Osteoblast (primary cell): ENCODE measurements at regions not wholly inside any gene's neighbourhood (a gene's known extent, or its start where the extent isn't known, plus 50 kb on each side); places are given as distances from the start of the nearest gene placed in this dataset.
A peak's percentile ranks its signal among the peaks of the same experiment; 100 is the strongest.

Experiments used
- DNase-seq: peaks from one replicate; pipeline ENCODE4 v3.0.0; 2011; ENCODE audit warnings: low spot score, mixed read lengths; ENCODE audit not compliant: insufficient read length; ENCODE audit errors: missing footprints
- H2AFZ ChIP-seq: 2 replicates; pipeline ENCODE4 v1.6.0; 2011; ENCODE audit warnings: mild to moderate bottlenecking, low read length
- H3K27ac ChIP-seq: 2 replicates; pipeline ENCODE4 v1.5.1; 2011; ENCODE audit warnings: mild to moderate bottlenecking, low read depth, low read length, moderate library complexity
- H3K27me3 ChIP-seq: 2 replicates; pipeline ENCODE4 v1.6.0; 2012; ENCODE audit warnings: mild to moderate bottlenecking, control low read depth, inconsistent platforms, low read length, moderate library complexity; ENCODE audit not compliant: insufficient read depth
- H3K36me3 ChIP-seq: 2 replicates; pipeline ENCODE4 v1.5.1; 2011; ENCODE audit warnings: mild to moderate bottlenecking, low read length, control low read depth, moderate library complexity; ENCODE audit not compliant: insufficient read depth
- H3K4me1 ChIP-seq: 2 replicates; pipeline ENCODE4 v1.5.1; 2011; ENCODE audit warnings: mild to moderate bottlenecking, low read length, control low read depth, moderate library complexity; ENCODE audit not compliant: insufficient read depth
- H3K4me2 ChIP-seq: 2 replicates; pipeline ENCODE4 v1.6.0; 2011; ENCODE audit warnings: mild to moderate bottlenecking, low read length; ENCODE audit not compliant: insufficient read depth
- H3K4me3 ChIP-seq: fragments of 200-600 bp; sonication (generic); 3 replicates; pipeline ENCODE4 v1.5.1; 2012; ENCODE audit warnings: mild to moderate bottlenecking, low read length, inconsistent platforms; ENCODE audit not compliant: insufficient read depth
- H3K79me2 ChIP-seq: 2 replicates; pipeline ENCODE4 v1.6.0; 2012; ENCODE audit warnings: mild to moderate bottlenecking, low read length, control low read depth, inconsistent platforms; ENCODE audit not compliant: insufficient read depth
- H3K9me3 ChIP-seq: 2 replicates; pipeline ENCODE4 v1.5.1; 2011; ENCODE audit warnings: low read depth, low read length, control low read depth
- H4K20me1 ChIP-seq: 2 replicates; pipeline ENCODE4 v1.6.0; 2012; ENCODE audit warnings: mild to moderate bottlenecking, low read length, control low read depth; ENCODE audit not compliant: insufficient read depth
- TF ChIP-seq, protein P1 (sequence below): IDR thresholded peaks from 2 replicates; pipeline ENCODE4 v1.5.1; 2011; ENCODE audit warnings: mild to moderate bottlenecking, low read depth, low read length, moderate library complexity; ENCODE audit errors: extremely low read depth

DNA sequence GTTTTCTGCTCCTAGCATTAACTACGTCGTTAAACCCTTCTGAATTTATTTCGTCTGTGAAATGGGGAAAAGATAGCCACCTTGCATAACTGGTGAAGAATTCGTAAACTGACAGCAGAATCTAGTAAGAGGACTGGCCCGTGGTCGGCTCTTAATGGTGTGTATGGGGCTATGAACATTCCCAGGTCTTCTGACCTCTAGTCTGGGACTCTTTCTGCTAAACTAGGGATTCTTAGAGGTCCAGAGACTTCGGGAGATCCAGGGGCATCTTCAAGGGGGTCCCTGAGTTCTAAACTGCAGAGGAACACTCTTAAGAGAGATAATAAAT, 231.1 kb upstream of the SERP2 start:
- TF ChIP-seq, protein P1, sequence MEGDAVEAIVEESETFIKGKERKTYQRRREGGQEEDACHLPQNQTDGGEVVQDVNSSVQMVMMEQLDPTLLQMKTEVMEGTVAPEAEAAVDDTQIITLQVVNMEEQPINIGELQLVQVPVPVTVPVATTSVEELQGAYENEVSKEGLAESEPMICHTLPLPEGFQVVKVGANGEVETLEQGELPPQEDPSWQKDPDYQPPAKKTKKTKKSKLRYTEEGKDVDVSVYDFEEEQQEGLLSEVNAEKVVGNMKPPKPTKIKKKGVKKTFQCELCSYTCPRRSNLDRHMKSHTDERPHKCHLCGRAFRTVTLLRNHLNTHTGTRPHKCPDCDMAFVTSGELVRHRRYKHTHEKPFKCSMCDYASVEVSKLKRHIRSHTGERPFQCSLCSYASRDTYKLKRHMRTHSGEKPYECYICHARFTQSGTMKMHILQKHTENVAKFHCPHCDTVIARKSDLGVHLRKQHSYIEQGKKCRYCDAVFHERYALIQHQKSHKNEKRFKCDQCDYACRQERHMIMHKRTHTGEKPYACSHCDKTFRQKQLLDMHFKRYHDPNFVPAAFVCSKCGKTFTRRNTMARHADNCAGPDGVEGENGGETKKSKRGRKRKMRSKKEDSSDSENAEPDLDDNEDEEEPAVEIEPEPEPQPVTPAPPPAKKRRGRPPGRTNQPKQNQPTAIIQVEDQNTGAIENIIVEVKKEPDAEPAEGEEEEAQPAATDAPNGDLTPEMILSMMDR, result no peak
- Histone ChIP-seq H3K27me3 (no peaks in the 10 kb centered on the region), H3K4me2 (peak overlapping the region; percentile 88), H3K4me1 (peaks cover 25% of the 10 kb centered on the region), H3K4me3 (peak overlapping the region; percentile 66), H3K79me2 (no peaks in the 10 kb centered on the region), H2AFZ (peak overlapping the region; percentile 93), H4K20me1 (no peaks in the 10 kb centered on the region), H3K36me3 (no peaks in the 10 kb centered on the region), H3K27ac (peak overlapping the region; percentile 54), H3K9me3 (no peaks in the 10 kb centered on the region)
- no peak for DNase-seq

DNA sequence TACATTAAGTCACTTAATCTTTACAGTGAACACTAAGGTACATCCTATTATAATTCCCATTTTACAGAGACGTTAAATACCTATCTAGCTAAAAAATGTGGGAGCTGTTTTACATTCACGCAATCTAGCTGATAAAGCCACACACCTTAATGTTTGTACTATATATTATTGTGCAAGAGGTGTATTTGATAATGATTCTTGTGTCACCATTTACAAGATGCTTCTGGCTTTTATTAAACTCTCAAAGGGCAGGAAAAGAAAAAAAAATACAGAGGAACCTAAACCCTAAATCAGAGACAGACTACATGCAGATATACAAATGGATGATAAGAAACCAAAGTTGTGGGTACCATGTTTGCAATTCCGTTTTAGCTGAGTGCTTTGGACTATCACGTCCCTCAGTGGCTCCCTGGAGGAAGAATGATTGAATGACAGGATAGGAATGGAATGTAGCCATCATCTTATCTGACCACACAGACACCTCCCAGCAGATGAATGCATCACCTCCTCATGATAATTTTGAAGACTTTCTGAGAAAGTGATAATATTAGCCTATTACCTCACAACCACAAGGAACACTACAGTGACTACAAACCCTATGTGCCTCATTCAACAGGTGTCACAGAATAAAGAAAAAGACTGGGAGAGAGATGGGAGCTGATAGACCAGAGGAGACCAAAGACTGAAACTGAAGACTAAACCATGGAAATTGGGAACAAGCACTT, 230.5 kb upstream of the SERP2 start:
- Histone ChIP-seq H3K36me3 (no peaks in the 10 kb centered on the region), H3K27me3 (no peaks in the 10 kb centered on the region), H3K4me3 (peak overlapping the region; percentile 66), H3K4me2 (peak overlapping the region; percentile 88), H3K4me1 (peaks cover 27% of the 10 kb centered on the region), H4K20me1 (no peaks in the 10 kb centered on the region), H2AFZ (no peak overlapping the region), H3K79me2 (no peaks in the 10 kb centered on the region), H3K27ac (no peak overlapping the region), H3K9me3 (no peaks in the 10 kb centered on the region)
- peak; percentile 74 for DNase-seq
- TF ChIP-seq, protein P1, result no peak

DNA sequence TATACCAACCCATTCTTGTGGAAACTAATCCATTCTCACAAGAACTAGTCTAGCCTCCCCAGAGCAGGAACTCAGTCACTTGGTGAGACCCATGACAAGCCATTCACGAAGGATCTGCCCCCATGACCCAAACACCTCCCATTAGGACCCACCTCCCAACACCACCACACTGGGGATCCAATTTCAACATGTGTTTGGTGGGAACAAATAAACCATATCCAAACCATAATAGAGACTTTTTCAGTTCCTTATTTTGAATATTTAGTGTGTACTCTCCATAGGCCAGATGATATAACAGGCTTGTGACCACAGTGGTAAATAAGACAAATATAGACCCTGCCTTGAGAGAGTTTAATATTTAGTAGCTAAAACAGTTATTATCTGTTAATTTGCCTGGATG, 227.5 kb upstream of the SERP2 start:
- peaks cover 29% of the 10 kb centered on the region for H3K4me1 ChIP-seq
- no peak overlapping the region for H3K4me2 ChIP-seq
- no peaks in the 10 kb centered on the region for H4K20me1 ChIP-seq
- no peaks in the 10 kb centered on the region for H3K79me2 ChIP-seq
- no peaks in the 10 kb centered on the region for H3K36me3 ChIP-seq
- H3K4me3 ChIP-seq, result no peak overlapping the region
- H2AFZ ChIP-seq, result no peak overlapping the region
- no peak for DNase-seq
- H3K27ac ChIP-seq, result no peak overlapping the region
- H3K9me3 ChIP-seq, result no peaks in the 10 kb centered on the region
- H3K27me3 ChIP-seq, result no peaks in the 10 kb centered on the region
- TF ChIP-seq, protein P1, result no peak

DNA sequence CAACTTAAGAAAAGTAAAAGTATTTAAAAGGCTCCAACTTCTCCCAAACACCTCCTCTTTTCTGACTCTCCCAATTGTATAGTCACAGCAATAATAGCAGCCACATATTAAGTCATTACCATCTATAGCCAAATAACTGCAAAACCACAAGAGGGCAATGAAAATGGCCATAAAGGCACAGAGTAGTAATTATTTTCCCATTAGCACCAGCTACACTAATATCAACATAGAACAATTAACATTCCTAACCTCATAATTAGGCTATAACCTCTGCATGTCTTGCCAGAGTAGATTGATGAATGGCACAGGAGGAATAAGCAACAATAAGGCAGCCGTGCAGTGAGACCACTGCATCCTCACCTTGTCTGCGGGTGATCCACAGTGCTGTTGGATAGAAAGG, 226.4 kb upstream of the SERP2 start:
- H3K27ac ChIP-seq, result no peak overlapping the region
- H3K4me1 ChIP-seq, result peaks cover 24% of the 10 kb centered on the region
- H2AFZ ChIP-seq, result no peak overlapping the region
- TF ChIP-seq, protein P1, result no peak
- DNase-seq, result no peak
- H3K9me3 ChIP-seq, result no peaks in the 10 kb centered on the region
- H4K20me1 ChIP-seq, result no peaks in the 10 kb centered on the region
- H3K4me3 ChIP-seq, result peak overlapping the region; percentile 5
- no peaks in the 10 kb centered on the region for H3K36me3 ChIP-seq
- H3K4me2 ChIP-seq, result peak overlapping the region; percentile 25
- no peaks in the 10 kb centered on the region for H3K79me2 ChIP-seq
- no peaks in the 10 kb centered on the region for H3K27me3 ChIP-seq
